NCI-H524 (cell line): ENCODE measurements at regions not wholly inside any gene's neighbourhood (a gene's known extent, or its start where the extent isn't known, plus 50 kb on each side); places are given as distances from the start of the nearest gene placed in this dataset.
"Not testable (repeated sequence)": the region's sequence is repeated elsewhere in the genome, so short reads cannot be mapped to it uniquely, and the experiment has no call there.

Experiments
- DNase-seq, 2 experiments: peaks; one replicate each; lab custom pipeline; 2025; lab: John Stamatoyannopoulos, UW

- DNase-seq = no peak
Observed at GRCh38 chr16:86835982-86836381, 257.6 kb downstream of the FOXL1 start.

- no peak for DNase-seq
Observed at GRCh38 chr16:86836503-86837129, 258.3 kb downstream of the FOXL1 start.

GRCh38 chr16:86843812-86844211 lies 265.5 kb downstream of the FOXL1 start:
- DNase-seq = no peak

- no peak for DNase-seq
Observed at GRCh38 chr16:86844695-86845094, 266.3 kb downstream of the FOXL1 start.

GRCh38 chr16:86846136-86846535 lies 267.8 kb downstream of the FOXL1 start:
- no peak for DNase-seq

- no peak for DNase-seq
Observed at GRCh38 chr16:86848821-86849220, 270.5 kb downstream of the FOXL1 start.

GRCh38 chr16:86850670-86851069 lies 272.3 kb downstream of the FOXL1 start:
- DNase-seq = no peak

- DNase-seq = no peak
Observed at GRCh38 chr16:86852135-86852534, 273.8 kb downstream of the FOXL1 start.

GRCh38 chr16:86854058-86854621 lies 275.8 kb downstream of the FOXL1 start:
- no peak for DNase-seq

- DNase-seq = no peak
Observed at GRCh38 chr16:86854626-86855294, 276.4 kb downstream of the FOXL1 start.

GRCh38 chr16:86856946-86857586 lies 278.7 kb downstream of the FOXL1 start:
- DNase-seq = no peak

- DNase-seq = no peak
Observed at GRCh38 chr16:86857807-86858206, 279.5 kb downstream of the FOXL1 start.

GRCh38 chr16:86858501-86858900 lies 280.2 kb downstream of the FOXL1 start:
- DNase-seq = no peak

GRCh38 chr16:86861270-86861858 lies 283.0 kb downstream of the FOXL1 start:
- DNase-seq = not testable (repeated sequence)

- no peak for DNase-seq
Observed at GRCh38 chr16:86862595-86863280, 284.4 kb downstream of the FOXL1 start.

GRCh38 chr16:86863609-86864008 lies 285.3 kb downstream of the FOXL1 start:
- DNase-seq = no peak

- DNase-seq = no peak
Observed at GRCh38 chr16:86864586-86864985, 286.2 kb downstream of the FOXL1 start.

GRCh38 chr16:86865851-86866662 lies 287.7 kb downstream of the FOXL1 start:
- no peak for DNase-seq

GRCh38 chr16:86866986-86867722 lies 288.8 kb downstream of the FOXL1 start:
- no peak for DNase-seq

- no peak for DNase-seq
Observed at GRCh38 chr16:86868070-86868469, 289.7 kb downstream of the FOXL1 start.
